ENCODE measurements at regions not wholly inside any gene's neighbourhood (a gene's known extent, or its start where the extent isn't known, plus 50 kb on each side); places are given as distances from the start of the nearest gene placed in this dataset.
"Not testable (repeated sequence)": the region's sequence is repeated elsewhere in the genome, so short reads cannot be mapped to it uniquely, and the experiment has no call there.

GRCh38 chr11:19625438-19625837 lies 87.2 kb upstream of the NAV2 start:
- no peak for ATAC-seq

GRCh38 chr11:19617696-19618523 lies 94.7 kb upstream of the NAV2 start:
- no peak for ATAC-seq

DNA sequence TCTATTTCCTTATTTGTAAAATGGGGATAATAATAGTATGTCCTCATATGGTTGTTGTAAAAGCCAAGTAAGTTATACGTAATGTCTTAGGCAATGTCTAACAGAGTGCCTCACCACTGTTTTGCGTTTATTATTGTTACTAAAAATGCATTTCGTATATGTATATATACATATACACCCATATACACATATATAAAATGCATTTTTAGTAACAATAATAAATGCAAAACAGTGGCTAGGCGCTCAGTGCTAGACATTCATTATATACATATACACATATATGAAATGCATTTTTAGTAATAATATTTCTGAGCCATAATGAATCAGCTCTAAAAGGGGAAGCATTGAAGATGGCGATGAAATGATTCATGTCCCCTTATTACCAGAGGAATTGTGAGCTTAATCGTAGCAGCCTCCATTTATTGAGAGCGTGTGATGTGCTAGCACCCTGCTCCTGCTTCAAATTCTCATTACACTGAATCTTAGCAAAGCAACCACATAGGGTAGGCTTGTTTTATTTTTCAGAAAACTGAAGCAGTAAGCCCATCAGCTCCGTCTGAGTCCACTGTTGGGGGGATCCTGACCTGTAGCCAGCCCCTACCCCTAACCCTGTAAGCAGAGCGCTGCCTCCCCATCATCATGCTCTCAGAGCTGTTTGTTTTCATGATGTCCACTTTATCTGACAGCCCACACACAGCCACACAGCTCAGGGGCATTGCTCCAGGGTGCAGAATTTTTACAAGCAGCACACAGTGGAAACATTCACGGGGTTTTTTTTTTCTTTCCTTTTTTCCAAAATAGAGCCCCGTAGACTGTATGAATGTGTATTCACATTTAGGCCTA lies 97.1 kb upstream of the NAV2 start:
- no peak for ATAC-seq

DNA sequence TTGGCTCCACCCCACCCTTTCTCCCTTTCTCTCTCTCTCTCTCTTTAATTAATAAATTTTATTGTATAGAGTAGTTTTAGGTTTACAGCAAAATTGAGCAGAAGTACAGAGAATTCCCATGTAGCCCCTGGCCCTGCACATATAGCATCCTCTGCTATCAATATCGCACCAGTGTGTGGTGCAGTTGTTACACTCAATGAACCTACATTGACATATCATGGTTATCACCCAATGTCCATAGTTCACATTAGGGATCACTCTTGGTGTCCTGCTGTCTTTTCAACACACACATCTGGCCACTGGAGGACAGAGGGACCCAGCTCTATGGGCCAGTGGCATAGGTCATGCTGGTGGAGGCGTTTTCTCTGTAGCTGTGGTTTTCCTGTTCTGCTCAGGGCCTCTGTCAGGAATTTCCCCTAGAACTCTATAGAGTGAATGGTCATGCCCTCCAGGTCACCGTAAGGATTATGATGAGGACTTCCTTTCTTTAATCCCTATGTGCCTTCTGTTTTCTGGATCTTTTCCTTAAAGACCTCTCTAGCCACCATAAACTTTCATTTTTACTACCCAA lies 98.2 kb upstream of the NAV2 start:
- ATAC-seq, result no peak

DNA sequence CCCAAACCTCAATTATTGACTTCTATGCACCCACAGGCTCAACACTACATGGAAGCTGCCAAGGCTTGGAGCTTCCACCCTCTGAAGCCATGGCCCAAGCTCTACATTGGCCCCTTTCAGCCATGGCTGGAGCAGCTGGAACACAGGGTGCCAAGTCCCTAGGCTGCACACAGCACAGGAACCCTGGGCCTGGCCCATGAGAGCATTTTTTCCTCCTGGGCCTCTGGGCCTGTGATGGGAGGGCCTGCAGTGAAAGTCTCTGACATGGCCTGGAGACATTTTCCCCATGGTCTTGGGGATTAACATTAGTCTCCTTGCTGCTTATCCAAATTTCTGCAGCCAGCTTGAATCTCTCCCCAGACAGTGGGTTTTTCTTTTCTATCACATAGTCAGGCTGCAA lies 100.6 kb upstream of the NAV2 start:
- ATAC-seq, result not testable (repeated sequence)

DNA sequence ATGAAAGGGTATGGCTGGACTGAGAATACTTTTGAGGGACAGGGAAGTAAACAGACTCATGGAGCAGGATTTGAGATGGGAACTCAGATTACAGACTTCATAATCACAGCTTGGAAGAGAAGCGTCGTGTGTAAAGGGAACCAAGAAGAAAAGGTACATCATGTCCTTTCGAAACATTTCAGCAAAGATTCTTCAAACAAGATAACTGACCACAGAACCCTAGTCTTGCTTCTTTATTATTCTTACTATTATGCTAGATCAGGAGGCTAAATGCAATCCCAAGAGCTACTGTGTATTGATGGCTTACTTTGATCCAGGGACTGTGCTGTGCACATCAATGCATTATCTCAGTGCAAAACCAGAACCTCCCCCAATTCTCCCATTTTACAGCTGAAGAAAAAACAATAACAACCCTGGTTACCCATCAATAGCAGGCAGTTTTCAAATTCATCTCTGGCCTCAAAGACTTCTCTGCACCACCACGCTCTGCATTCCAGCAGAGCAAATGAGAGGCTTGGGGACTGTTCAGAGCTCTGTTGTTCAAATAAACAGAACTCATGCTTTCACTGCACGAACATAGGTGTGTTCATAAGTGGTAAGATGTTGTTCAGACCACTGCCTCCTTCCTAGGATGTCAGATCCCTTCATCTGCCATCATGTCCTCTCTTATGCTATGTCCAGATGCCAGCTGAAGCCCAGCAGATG lies 104.8 kb upstream of the NAV2 start:
- ATAC-seq, result no peak

- no peak for ATAC-seq
These were observed 105.6 kb upstream of the NAV2 start for GRCh38 chr11:19606856-19607655.

- no peak for ATAC-seq
These were observed 106.9 kb upstream of the NAV2 start for GRCh38 chr11:19605520-19606371.

DNA sequence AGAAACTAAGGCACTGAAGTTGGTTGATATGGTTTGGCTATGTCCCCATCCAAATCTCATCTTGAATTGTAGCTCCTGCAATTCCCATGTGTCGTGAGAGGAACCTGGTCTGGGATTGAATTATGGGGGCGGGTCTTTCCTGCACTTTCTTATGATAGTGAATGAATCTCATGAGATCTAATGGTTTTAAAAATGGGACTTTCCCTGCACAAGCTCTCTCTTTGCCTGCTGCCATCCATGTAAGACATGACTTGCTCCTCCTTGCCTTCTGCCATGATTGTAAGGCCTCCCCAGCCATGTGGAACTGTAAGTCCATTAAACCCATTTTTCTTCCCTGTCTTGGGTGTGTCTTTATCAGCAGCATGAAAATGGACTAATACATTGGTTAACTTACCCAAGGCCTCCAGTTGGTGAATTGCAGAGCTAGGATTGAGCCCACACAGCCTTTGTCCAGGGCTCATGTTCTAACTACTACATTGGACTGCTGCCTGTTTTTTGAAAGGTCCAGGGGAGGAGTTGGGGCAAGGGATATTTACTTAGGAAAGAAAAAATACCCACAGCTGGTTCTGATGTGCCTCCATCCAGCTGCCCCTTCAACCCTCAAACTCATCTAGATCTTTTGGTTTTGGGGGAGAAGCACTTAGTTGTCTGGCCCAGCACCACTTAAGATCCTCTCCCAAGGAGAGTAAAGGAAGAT lies 107.8 kb upstream of the NAV2 start:
- ATAC-seq, result no peak

DNA sequence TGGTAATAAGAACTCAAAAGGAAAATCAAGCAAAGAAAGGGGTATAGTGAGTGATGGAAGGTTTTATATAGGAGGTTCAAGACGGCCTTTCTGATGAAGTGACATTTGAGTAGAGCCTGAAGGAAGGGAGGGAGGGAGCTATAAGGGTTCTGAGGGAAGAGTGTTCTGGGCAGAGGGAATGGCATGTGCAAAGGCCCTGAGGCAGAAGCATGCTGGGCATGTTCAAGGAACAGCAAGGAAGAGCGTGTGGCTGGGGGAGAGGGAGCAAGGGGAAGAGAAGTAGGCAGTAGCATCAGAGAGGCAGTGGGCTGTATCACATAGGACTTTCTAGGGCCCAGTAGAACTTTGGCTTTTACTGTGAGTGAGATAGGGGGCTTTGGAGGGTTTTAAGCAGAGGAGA lies 108.9 kb upstream of the NAV2 start:
- no peak for ATAC-seq

- ATAC-seq, result no peak
These were observed 109.7 kb upstream of the NAV2 start for GRCh38 chr11:19602891-19603290.

GRCh38 chr11:19602406-19602805 lies 110.2 kb upstream of the NAV2 start:
- no peak for ATAC-seq

- ATAC-seq, result no peak
These were observed 111.4 kb upstream of the NAV2 start for GRCh38 chr11:19601235-19601634.

DNA sequence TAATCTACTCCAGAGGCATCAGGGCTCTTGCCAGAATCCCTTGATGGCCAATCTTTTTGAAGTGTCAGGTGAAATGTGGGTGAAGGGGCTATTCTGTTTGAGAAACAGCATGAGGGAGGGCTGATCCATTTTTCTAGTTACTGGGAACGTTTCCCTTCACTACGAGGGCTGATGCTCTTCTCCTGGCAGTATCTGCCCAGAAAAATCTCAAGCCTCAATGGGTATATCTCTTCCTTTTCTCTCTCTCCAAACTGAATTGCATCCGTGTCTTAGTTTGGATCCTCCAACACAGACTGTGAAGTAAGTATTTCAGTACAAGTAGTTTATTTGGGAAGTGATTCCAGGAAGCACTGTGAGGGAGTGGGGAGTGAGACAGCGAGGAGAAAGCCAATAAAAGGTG lies 113.0 kb upstream of the NAV2 start:
- no peak for ATAC-seq

- no peak for ATAC-seq
These were observed 113.7 kb upstream of the NAV2 start for GRCh38 chr11:19598876-19599486.

GRCh38 chr11:19598456-19598855 lies 114.2 kb upstream of the NAV2 start:
- ATAC-seq, result no peak

- ATAC-seq, result no peak
These were observed 114.8 kb upstream of the NAV2 start for GRCh38 chr11:19597876-19598275.

DNA sequence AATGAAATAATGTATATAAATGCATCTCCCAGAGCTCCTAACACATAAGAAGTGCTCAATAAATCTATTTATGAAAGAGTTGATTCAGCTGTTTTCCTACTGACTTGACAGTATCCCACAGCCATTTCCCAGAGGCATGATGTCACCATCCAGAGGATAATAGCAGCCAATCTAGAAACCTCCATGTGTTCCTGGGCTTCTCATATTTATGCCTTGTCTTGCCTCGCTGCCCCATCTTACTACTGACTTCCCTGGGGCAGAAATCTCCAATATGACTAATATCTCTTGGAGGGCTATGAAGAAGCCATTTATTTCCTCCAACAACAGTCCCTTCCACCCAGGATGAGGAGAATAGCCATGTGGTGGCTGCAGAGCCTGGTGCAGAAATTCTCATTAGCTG lies 115.4 kb upstream of the NAV2 start:
- no peak for ATAC-seq

- ATAC-seq, result no peak
These were observed 116.5 kb upstream of the NAV2 start for GRCh38 chr11:19595840-19596751.
